Liver (tissue), 8 donors: ENCODE measurements at regions not wholly inside any gene's neighbourhood (a gene's known extent, or its start where the extent isn't known, plus 50 kb on each side); places are given as distances from the start of the nearest gene placed in this dataset.

Source experiments
- DNase-seq: peaks from one replicate; pipeline ENCODE4 v3.0.0-alpha.2; 2017; ENCODE audit warnings: low spot score
- H3K27ac ChIP-seq, 2 donors: one replicate each; pipeline ENCODE4 v1.7.0; 2013; ENCODE audit warnings: inconsistent platforms in 2 of 2, low read length in 2 of 2, control low read depth in 1 of 2, low read depth in 1 of 2, mild to moderate bottlenecking in 1 of 2
- H3K27me3 ChIP-seq, 4 donors: one replicate each; pipeline versions ENCODE4 v1.6.1 to v1.7.0; 2013; ENCODE audit warnings: low read length in 3 of 4, inconsistent platforms in 1 of 4, mild to moderate bottlenecking in 1 of 4, moderate library complexity in 1 of 4; ENCODE audit not compliant: control insufficient read depth in 4 of 4, insufficient read depth in 4 of 4
- H3K36me3 ChIP-seq, 4 donors: one replicate each; pipeline versions ENCODE4 v1.6.1 to v1.7.0; 2013; ENCODE audit warnings: low read length in 3 of 4, mild to moderate bottlenecking in 3 of 4, low read depth in 1 of 4, moderate library complexity in 1 of 4; ENCODE audit not compliant: control insufficient read depth in 4 of 4, insufficient read depth in 3 of 4
- H3K4me1 ChIP-seq, 4 donors: one replicate each; pipeline versions ENCODE4 v1.6.1 to v1.7.0; 2013; ENCODE audit warnings: low read length in 3 of 4, mild to moderate bottlenecking in 3 of 4, moderate library complexity in 1 of 4; ENCODE audit not compliant: control insufficient read depth in 4 of 4, insufficient read depth in 4 of 4
- H3K4me3 ChIP-seq, 3 donors: one replicate each; pipeline versions ENCODE4 v1.6.1 to v1.7.0; 2013; ENCODE audit warnings: low read length in 3 of 3, control low read depth in 1 of 3, low read depth in 1 of 3, mild to moderate bottlenecking in 1 of 3
- H3K9ac ChIP-seq, 2 donors: one replicate each; pipeline ENCODE4 v1.7.0; 2013; ENCODE audit warnings: low read length in 2 of 2, mild to moderate bottlenecking in 2 of 2, moderate library complexity in 2 of 2, control low read depth in 1 of 2, low read depth in 1 of 2
- H3K9me3 ChIP-seq, 4 donors: one replicate each; pipeline versions ENCODE4 v1.6.1 to v1.7.0; 2013; ENCODE audit warnings: low read length in 3 of 4; ENCODE audit not compliant: control insufficient read depth in 4 of 4
- EGR1 ChIP-seq, 2 donors: IDR thresholded peaks; 2 replicates each; pipeline ENCODE4 v1.6.1; 2016 to 2018; ENCODE audit warnings: antibody characterized with exemption in 2 of 2, low read depth in 2 of 2
- FOXA1 ChIP-seq: IDR thresholded peaks from 2 replicates; pipeline ENCODE4 v1.6.1; 2016; ENCODE audit warnings: antibody characterized with exemption
- FOXA2 ChIP-seq: IDR thresholded peaks from 2 replicates; pipeline ENCODE4 v1.6.1; 2016; ENCODE audit warnings: antibody characterized with exemption
- HNF4A ChIP-seq, 2 donors: conservative IDR thresholded peaks; 2 replicates each; pipeline ENCODE4 v1.6.1; 2016; ENCODE audit warnings: antibody characterized with exemption in 2 of 2, mild to moderate bottlenecking in 2 of 2
- JUND ChIP-seq, 2 donors: IDR thresholded peaks; 2 replicates each; pipeline ENCODE4 v1.6.1; 2016; ENCODE audit warnings: antibody characterized with exemption in 2 of 2
- RAD21 ChIP-seq, 2 donors: IDR thresholded peaks; 2 replicates each; pipeline ENCODE4 v1.6.1; 2016; ENCODE audit warnings: antibody characterized with exemption in 2 of 2, mild to moderate bottlenecking in 2 of 2
- RXRA ChIP-seq, 2 donors: IDR thresholded peaks; 2 replicates each; pipeline ENCODE4 v1.6.1; 2017 to 2018; ENCODE audit warnings: antibody characterized with exemption in 2 of 2, mild to moderate bottlenecking in 1 of 2
- SP1 ChIP-seq: IDR thresholded peaks from 2 replicates; pipeline ENCODE4 v1.6.1; 2018; ENCODE audit warnings: antibody characterized with exemption, mild to moderate bottlenecking
- TAF1 ChIP-seq: conservative IDR thresholded peaks from 2 replicates; pipeline ENCODE4 v1.6.1; 2016; ENCODE audit warnings: antibody characterized with exemption, mild to moderate bottlenecking
- YY1 ChIP-seq: IDR thresholded peaks from 2 replicates; pipeline ENCODE4 v1.6.1; 2016; ENCODE audit warnings: antibody characterized with exemption, mild to moderate bottlenecking
- WGBS: extraction: QIAGEN DNeasy Blood & Tissue Kit; methylation state at CpG from one replicate; pipeline ENCODE4 v1.1.7; 2013; 5-methylcytosine and 5-hydroxymethylcytosine counted together
- TF ChIP-seq, protein P1 (sequence below): fragments of 150-350 bp; IDR thresholded peaks from 2 replicates; pipeline ENCODE4 v1.5.1; 2017; ENCODE audit warnings: improper control_type of control experiment, low read depth, low read length; ENCODE audit not compliant: missing input control
- TF ChIP-seq, protein P2 (sequence below): IDR thresholded peaks from 2 replicates; pipeline ENCODE4 v1.6.1; 2016; ENCODE audit warnings: antibody characterized with exemption, mild to moderate bottlenecking
- TF ChIP-seq, protein P3 (sequence below): IDR thresholded peaks from 2 replicates; pipeline ENCODE4 v1.6.1; 2016; ENCODE audit warnings: antibody characterized with exemption
- TF ChIP-seq, protein P4 (sequence below): IDR thresholded peaks from 2 replicates; pipeline ENCODE4 v1.6.1; 2016; ENCODE audit warnings: antibody characterized with exemption
- TF ChIP-seq, protein P5 (sequence below): IDR thresholded peaks from 2 replicates; pipeline ENCODE4 v1.6.1; 2016; ENCODE audit warnings: antibody characterized with exemption
- donor health status: healthy.
- donor health status: healthy.
- donor health status: healthy.
- donor health status: healthy.
- donor health status: healthy.

DNA sequence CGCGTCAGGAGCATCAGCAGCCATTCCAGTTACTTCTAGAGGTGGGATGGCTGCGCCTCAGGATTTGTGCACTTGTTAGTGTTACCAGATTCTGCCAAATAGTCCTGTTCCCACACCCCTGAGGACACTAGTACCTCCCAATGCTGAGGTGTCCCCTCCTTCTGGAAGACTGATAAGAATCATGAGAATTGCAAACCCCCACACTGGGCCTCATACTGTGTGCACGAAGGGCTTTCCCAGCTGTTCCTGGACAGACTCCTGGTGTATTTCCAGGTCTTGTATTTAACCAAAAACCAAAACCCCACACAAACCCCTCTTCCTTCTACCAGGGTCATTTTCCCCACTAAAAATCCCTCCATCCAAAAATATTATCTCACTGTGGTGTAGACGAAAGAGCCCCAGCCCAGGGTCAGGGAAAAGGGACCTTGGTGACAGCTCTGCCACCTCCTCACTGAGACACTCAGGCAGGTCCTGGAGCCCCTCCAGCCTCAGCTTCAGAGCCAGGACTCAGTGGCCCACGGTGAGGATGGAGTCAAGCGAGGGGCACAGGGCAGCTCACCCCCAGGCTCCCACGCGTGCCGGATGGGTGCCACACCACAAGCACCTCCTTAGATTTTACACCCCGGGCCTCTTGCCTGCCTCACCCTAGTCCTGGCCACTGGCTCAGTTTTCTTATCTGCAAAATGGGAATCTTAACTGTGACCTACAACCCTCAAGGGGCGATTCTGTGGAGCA, 131.4 kb upstream of the RUNX3 start:
- H3K27ac ChIP-seq, result no peak overlapping the region
- WGBS, result 89% methylated on average over 12 of the region's 12 CpGs
- no peaks in the 10 kb centered on the region for H3K9me3 ChIP-seq
- TF ChIP-seq, protein P1, sequence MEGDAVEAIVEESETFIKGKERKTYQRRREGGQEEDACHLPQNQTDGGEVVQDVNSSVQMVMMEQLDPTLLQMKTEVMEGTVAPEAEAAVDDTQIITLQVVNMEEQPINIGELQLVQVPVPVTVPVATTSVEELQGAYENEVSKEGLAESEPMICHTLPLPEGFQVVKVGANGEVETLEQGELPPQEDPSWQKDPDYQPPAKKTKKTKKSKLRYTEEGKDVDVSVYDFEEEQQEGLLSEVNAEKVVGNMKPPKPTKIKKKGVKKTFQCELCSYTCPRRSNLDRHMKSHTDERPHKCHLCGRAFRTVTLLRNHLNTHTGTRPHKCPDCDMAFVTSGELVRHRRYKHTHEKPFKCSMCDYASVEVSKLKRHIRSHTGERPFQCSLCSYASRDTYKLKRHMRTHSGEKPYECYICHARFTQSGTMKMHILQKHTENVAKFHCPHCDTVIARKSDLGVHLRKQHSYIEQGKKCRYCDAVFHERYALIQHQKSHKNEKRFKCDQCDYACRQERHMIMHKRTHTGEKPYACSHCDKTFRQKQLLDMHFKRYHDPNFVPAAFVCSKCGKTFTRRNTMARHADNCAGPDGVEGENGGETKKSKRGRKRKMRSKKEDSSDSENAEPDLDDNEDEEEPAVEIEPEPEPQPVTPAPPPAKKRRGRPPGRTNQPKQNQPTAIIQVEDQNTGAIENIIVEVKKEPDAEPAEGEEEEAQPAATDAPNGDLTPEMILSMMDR, result no peak
- TF ChIP-seq SP1, result no peak
- no peak for TF ChIP-seq FOXA2
- no peak for TF ChIP-seq TAF1
- TF ChIP-seq RAD21 (IDR thresholded peaks at IDR 0.05), result no peak
- TF ChIP-seq YY1, result no peak
- TF ChIP-seq, protein P2, sequence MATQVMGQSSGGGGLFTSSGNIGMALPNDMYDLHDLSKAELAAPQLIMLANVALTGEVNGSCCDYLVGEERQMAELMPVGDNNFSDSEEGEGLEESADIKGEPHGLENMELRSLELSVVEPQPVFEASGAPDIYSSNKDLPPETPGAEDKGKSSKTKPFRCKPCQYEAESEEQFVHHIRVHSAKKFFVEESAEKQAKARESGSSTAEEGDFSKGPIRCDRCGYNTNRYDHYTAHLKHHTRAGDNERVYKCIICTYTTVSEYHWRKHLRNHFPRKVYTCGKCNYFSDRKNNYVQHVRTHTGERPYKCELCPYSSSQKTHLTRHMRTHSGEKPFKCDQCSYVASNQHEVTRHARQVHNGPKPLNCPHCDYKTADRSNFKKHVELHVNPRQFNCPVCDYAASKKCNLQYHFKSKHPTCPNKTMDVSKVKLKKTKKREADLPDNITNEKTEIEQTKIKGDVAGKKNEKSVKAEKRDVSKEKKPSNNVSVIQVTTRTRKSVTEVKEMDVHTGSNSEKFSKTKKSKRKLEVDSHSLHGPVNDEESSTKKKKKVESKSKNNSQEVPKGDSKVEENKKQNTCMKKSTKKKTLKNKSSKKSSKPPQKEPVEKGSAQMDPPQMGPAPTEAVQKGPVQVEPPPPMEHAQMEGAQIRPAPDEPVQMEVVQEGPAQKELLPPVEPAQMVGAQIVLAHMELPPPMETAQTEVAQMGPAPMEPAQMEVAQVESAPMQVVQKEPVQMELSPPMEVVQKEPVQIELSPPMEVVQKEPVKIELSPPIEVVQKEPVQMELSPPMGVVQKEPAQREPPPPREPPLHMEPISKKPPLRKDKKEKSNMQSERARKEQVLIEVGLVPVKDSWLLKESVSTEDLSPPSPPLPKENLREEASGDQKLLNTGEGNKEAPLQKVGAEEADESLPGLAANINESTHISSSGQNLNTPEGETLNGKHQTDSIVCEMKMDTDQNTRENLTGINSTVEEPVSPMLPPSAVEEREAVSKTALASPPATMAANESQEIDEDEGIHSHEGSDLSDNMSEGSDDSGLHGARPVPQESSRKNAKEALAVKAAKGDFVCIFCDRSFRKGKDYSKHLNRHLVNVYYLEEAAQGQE, result no peak
- no peak for TF ChIP-seq FOXA1
- TF ChIP-seq, protein P3, sequence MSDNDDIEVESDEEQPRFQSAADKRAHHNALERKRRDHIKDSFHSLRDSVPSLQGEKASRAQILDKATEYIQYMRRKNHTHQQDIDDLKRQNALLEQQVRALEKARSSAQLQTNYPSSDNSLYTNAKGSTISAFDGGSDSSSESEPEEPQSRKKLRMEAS, result no peak
- TF ChIP-seq, protein P4, sequence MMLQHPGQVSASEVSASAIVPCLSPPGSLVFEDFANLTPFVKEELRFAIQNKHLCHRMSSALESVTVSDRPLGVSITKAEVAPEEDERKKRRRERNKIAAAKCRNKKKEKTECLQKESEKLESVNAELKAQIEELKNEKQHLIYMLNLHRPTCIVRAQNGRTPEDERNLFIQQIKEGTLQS, result no peak
- TF ChIP-seq EGR1 (IDR thresholded peaks at IDR 0.05; ENCODE audit: low read depth in 2 of 2), result no peak
- TF ChIP-seq RXRA (IDR thresholded peaks at IDR 0.05), result no peak
- no peak for TF ChIP-seq HNF4A (conservative IDR thresholded peaks at IDR 0.05)
- DNase-seq, result no peak
- H3K4me3 ChIP-seq, result no peak overlapping the region
- no peaks in the 10 kb centered on the region for H3K27me3 ChIP-seq
- H3K36me3 ChIP-seq, result no peaks in the 10 kb centered on the region
- H3K9ac ChIP-seq, result no peak overlapping the region
- H3K4me1 ChIP-seq, result no peaks in the 10 kb centered on the region

DNA sequence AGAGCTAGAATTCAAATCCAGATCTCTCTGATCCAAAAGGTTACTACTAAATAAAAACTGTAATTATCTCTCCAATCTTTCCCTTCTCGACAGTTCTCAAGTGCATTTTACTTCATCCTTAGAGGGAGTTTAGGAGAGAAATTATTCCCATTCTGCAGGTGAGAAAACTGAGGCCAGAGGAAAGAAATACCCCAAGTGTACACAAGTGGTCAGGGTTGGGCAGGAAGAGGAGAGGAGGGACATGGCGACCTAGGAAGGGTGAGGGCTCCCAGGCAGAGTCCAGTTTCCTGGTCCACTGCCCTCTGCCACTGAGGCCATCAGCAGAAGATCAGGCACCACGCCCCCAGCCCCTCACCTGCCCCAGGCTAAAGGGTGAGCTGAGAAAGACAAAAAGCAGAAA, 127.1 kb upstream of the RUNX3 start:
- no peaks in the 10 kb centered on the region for H3K27me3 ChIP-seq
- no peaks in the 10 kb centered on the region for H3K36me3 ChIP-seq
- no peaks in the 10 kb centered on the region for H3K9me3 ChIP-seq
- no peak overlapping the region for H3K9ac ChIP-seq
- H3K27ac ChIP-seq, result no peak overlapping the region
- H3K4me3 ChIP-seq, result no peak overlapping the region
- no peak for DNase-seq
- 81% methylated on average over 3 of the region's 3 CpGs for WGBS
- no peaks in the 10 kb centered on the region for H3K4me1 ChIP-seq
- TF ChIP-seq RXRA (IDR thresholded peaks at IDR 0.05) (no peak), FOXA2 (no peak), EGR1 (IDR thresholded peaks at IDR 0.05; ENCODE audit: low read depth in 2 of 2) (no peak), RAD21 (IDR thresholded peaks at IDR 0.05) (no peak), JUND (IDR thresholded peaks at IDR 0.05) (no peak), YY1 (no peak), SP1 (no peak), TAF1 (no peak)
- TF ChIP-seq, protein P1, result no peak
- TF ChIP-seq, protein P5, sequence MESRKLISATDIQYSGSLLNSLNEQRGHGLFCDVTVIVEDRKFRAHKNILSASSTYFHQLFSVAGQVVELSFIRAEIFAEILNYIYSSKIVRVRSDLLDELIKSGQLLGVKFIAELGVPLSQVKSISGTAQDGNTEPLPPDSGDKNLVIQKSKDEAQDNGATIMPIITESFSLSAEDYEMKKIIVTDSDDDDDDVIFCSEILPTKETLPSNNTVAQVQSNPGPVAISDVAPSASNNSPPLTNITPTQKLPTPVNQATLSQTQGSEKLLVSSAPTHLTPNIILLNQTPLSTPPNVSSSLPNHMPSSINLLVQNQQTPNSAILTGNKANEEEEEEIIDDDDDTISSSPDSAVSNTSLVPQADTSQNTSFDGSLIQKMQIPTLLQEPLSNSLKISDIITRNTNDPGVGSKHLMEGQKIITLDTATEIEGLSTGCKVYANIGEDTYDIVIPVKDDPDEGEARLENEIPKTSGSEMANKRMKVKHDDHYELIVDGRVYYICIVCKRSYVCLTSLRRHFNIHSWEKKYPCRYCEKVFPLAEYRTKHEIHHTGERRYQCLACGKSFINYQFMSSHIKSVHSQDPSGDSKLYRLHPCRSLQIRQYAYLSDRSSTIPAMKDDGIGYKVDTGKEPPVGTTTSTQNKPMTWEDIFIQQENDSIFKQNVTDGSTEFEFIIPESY, result no peak
- TF ChIP-seq, protein P4, result no peak
- TF ChIP-seq, protein P2, result no peak
